Large intestine (tissue), 3 donors: ENCODE measurements at regions not wholly inside any gene's neighbourhood (a gene's known extent, or its start where the extent isn't known, plus 50 kb on each side); places are given as distances from the start of the nearest gene placed in this dataset.

Source experiments
- DNase-seq, 2 donors: peaks; one replicate each; pipeline versions ENCODE4 v3.0.0 to v3.0.0-alpha.2; 2013
- H3K27ac ChIP-seq: one replicate; pipeline ENCODE4 v1.5.1; 2013; ENCODE audit warnings: low read length
- H3K27me3 ChIP-seq: 2 replicates; pipeline ENCODE4 v1.6.1; 2013; ENCODE audit warnings: low read length; ENCODE audit not compliant: control insufficient read depth, insufficient read depth
- H3K36me3 ChIP-seq: 2 replicates; pipeline ENCODE4 v1.6.1; 2013; ENCODE audit warnings: low read length; ENCODE audit not compliant: control insufficient read depth, insufficient read depth
- H3K4me1 ChIP-seq: one replicate; pipeline ENCODE4 v1.6.1; 2013; ENCODE audit warnings: low read length; ENCODE audit not compliant: control insufficient read depth, insufficient read depth
- H3K4me3 ChIP-seq: one replicate; pipeline ENCODE4 v1.5.1; 2013; ENCODE audit warnings: low read length
- H3K9me3 ChIP-seq: one replicate; pipeline ENCODE4 v1.6.1; 2013; ENCODE audit warnings: mild to moderate bottlenecking, low read depth, low read length, moderate library complexity; ENCODE audit not compliant: control insufficient read depth
- WGBS: methylation state at CpG from one replicate; pipeline ENCODE4 v1.1.5; 2013; ENCODE audit warnings: low lambda C conversion rate; ENCODE audit not compliant: insufficient coverage; 5-methylcytosine and 5-hydroxymethylcytosine counted together

DNA sequence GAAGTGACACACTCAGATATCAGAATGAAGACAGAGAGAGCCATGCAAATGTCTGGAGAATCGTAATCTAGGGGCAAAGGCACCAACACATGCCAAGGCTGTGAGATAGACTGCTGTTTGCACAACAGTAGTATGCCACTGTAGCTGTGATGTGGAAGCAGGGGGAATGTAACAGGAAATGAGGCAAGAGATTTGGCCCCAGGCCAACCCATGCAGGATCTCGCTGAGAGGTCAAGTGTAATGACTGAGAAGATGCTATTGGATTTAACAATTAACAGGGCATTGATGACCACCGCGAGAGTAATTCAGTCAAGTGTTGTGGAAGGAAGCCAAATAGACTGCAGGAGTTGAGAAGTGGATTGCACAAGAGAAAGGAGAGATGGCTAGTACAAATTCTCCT is 107.3 kb upstream of the ST6GALNAC5 start:
- peak in 1 of 2 donors; percentile 16 for DNase-seq

DNA sequence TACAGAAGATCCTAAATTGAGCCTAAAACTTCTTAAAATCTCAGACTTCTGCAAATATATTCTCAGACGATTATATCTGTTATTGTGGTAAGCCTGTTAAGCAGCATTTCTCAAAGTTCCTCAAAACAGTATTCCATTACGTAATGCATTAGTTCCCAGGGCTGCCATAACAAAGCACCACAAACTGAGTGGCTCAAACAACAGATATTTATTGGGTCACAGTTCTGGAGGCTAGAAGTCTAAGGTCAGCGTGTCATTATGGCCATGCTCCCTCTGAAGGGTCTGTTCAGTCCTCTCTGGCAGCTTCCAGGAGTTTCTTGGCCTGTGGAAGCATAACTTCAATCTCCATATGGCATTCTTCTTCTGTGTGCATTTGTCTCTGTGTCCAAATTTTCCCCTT is 103.5 kb upstream of the ST6GALNAC5 start:
- no CpG with 5 or more reads among the region's 3 CpGs for WGBS
- no peak for DNase-seq
- no peak overlapping the region for H3K27ac ChIP-seq
- no peak overlapping the region for H3K4me3 ChIP-seq
- no peaks in the 10 kb centered on the region for H3K9me3 ChIP-seq
- no peaks in the 10 kb centered on the region for H3K4me1 ChIP-seq
- H3K36me3 ChIP-seq, result no peaks in the 10 kb centered on the region
- no peaks in the 10 kb centered on the region for H3K27me3 ChIP-seq

More for the DNA sequence above, 107.3 kb upstream of the ST6GALNAC5 start:
- H3K27ac ChIP-seq, result no peak overlapping the region
- no peaks in the 10 kb centered on the region for H3K27me3 ChIP-seq
- H3K9me3 ChIP-seq, result no peaks in the 10 kb centered on the region
- H3K36me3 ChIP-seq, result no peaks in the 10 kb centered on the region
- 67% methylated on average over 2 of the region's 4 CpGs for WGBS
- no peak overlapping the region for H3K4me3 ChIP-seq
- no peaks in the 10 kb centered on the region for H3K4me1 ChIP-seq

DNA sequence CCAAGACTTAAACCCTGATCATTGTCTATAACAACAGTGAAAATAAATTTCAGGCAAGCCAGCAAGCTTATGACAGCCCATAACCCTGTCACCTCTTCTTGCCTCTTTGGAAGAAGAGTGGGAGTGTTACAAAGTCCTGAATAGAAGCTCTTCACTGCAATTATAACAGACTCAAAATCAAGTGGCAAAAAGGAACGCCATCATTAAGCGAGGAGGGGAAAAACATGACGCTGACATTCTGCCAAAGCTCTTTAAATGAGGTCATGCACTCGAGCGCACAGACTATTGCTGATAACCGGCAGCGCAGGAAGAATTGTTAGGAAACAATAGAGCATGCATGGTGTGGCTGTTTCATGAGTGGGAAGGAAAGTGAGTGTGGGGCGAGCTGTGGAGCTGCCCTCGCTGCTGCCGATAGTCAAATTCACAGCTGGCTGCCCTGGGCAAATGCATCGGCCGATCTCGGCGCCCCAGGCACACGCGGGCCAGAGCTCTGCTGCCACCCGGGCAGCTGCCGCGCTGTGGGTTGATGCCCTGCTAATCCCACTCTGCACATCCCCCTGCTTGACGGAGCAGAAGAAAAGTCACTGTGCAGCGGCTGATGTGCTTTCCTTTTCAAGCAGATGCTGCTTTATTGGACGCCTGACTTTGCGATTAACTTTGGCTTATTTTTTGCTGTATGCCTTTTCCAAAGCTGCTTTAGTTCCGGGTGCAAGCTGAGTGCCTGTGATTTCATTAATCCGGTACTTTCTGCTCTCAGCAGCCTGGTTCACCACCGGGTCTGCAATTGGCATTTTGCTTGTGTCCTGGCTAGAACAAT is 102.4 kb upstream of the ST6GALNAC5 start:
- Histone ChIP-seq H3K27me3 (no peaks in the 10 kb centered on the region), H3K4me3 (no peak overlapping the region), H3K9me3 (no peaks in the 10 kb centered on the region), H3K27ac (no peak overlapping the region), H3K36me3 (no peaks in the 10 kb centered on the region), H3K4me1 (no peaks in the 10 kb centered on the region)
- 100% methylated on average over 2 of the region's 26 CpGs for WGBS
- DNase-seq, result no peak

DNA sequence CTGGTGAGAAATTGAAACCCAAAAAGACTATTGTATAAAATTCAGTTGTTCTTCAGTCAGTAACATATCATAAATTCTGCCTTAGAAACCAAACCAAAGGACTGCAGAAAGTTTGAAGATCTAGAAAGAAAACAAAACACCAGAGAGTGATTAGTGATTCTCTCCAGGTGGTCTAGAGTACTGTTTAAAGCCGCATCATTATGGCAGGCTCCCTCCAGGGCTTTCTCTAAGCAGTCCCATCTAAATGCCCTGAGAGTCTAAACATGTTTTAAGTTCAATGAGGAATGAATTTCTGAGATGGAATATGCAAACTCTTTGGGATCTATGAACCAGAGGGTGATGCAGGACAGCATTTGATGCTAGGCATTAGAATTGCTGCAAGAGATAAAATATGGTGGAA is 100.9 kb upstream of the ST6GALNAC5 start:
- Histone ChIP-seq H3K36me3 (no peaks in the 10 kb centered on the region), H3K27ac (no peak overlapping the region), H3K4me1 (no peaks in the 10 kb centered on the region), H3K9me3 (no peaks in the 10 kb centered on the region), H3K4me3 (no peak overlapping the region), H3K27me3 (no peaks in the 10 kb centered on the region)
- DNase-seq, result no peak
- no CpG with 5 or more reads among the region's 1 CpG for WGBS

DNA sequence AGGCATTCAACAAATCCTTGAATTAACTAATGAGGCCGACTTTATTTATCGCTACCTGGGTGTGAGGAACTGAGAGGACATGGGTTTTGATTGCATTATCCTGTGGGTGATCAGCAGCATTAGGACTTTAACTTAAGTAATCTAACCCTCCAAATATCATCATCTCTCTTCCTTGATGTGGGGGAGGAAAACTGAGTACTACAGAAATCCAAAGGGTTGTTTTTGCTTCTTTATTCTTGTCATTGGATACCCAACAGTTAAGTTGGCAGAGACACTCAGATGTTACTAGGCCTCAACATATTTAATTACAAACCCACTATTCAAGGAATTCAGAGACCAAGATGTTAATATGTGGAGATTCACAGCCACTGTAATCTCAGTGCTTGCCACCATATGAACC is 97.4 kb upstream of the ST6GALNAC5 start:
- no peak overlapping the region for H3K4me3 ChIP-seq
- no peak overlapping the region for H3K27ac ChIP-seq
- H3K9me3 ChIP-seq, result no peaks in the 10 kb centered on the region
- no peak for DNase-seq
- H3K27me3 ChIP-seq, result no peaks in the 10 kb centered on the region
- no CpG with 5 or more reads among the region's 2 CpGs for WGBS
- H3K36me3 ChIP-seq, result no peaks in the 10 kb centered on the region
- no peaks in the 10 kb centered on the region for H3K4me1 ChIP-seq

DNA sequence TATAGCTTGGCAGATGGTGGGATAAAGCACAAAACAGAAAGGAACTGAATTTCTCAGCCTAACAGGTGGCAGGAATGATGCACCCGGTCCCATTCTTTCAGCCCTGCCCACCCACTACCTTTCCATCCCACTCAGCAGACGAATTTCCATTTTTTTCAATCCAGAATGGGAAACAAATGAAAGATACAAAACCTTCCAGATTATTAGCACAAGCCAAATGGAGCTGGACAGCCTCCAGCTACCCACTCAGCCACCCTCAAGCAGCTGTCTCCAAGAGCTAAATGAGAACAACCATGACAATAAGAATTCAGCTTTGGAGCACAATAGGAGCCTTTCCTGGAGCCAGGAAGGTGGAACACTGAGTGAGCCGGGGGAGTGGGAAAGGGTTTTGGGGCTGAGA is 96.3 kb upstream of the ST6GALNAC5 start:
- Histone ChIP-seq H3K4me1 (no peaks in the 10 kb centered on the region), H3K36me3 (no peaks in the 10 kb centered on the region), H3K4me3 (no peak overlapping the region), H3K9me3 (no peaks in the 10 kb centered on the region), H3K27me3 (no peaks in the 10 kb centered on the region), H3K27ac (no peak overlapping the region)
- no peak for DNase-seq
- 0% methylated on average over 1 of the region's 3 CpGs for WGBS

DNA sequence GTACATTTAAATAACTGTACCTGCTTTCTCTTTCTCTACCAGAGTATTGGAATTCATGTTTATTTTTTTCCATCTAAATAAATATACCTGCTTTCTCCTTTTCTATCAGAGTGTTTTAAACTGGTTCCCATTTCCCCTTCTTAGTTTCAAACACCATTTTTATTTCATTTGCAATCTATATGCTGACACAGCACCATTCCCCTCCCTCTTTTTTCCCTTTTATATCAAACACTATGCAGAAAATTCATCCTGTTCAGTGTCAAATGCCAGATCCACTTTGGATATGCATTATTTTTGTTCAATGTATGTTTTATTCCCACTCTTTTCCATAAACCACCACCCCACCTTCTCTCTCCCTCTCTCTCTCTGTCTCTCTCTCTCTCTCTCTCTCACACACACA is 85.8 kb upstream of the ST6GALNAC5 start:
- H3K27me3 ChIP-seq, result no peaks in the 10 kb centered on the region
- H3K9me3 ChIP-seq, result no peaks in the 10 kb centered on the region
- H3K36me3 ChIP-seq, result no peaks in the 10 kb centered on the region
- DNase-seq, result no peak
- no peaks in the 10 kb centered on the region for H3K4me1 ChIP-seq
- no peak overlapping the region for H3K27ac ChIP-seq
- H3K4me3 ChIP-seq, result no peak overlapping the region

DNA sequence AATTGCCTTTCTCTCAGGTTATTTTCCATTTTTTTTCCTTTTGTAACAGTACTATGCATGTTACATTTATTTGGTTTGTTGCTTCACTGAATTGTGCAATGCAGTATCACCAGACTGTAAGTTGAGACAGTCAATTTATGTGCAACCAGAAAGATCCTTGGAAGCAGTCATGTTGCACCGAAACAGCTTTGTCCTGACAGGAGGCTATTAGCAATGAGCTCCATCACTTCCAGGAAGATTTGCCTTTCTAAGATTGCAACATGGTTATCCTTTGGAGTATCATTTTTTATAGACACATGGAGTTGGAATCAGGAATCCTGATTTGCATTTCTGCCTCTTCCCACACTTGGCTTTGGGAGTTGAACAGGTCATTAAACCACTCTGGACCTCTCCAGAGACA is 84.5 kb upstream of the ST6GALNAC5 start:
- H3K4me1 ChIP-seq, result no peaks in the 10 kb centered on the region
- H3K9me3 ChIP-seq, result no peaks in the 10 kb centered on the region
- H3K4me3 ChIP-seq, result no peak overlapping the region
- H3K27ac ChIP-seq, result no peak overlapping the region
- H3K27me3 ChIP-seq, result no peaks in the 10 kb centered on the region
- DNase-seq, result no peak
- WGBS, result no CpG with 5 or more reads among the region's 1 CpG
- no peaks in the 10 kb centered on the region for H3K36me3 ChIP-seq

DNA sequence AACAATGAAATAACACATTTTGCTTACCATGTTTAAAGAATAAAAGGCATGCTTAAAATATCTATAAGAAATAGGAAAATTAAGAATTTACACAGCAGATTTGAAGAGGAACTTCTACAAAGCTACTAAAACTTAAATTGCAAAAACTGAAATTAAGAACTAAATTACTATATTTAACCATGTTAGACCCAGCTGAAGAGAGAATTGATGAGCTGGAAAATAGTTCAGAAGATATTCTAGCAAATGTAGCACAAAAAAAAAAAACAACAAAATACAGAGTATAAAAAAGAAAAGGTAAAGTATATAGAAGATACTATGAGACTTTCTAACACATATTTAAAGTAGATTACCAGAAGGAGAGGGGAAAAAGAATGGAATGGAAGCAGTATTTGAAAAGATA is 82.8 kb upstream of the ST6GALNAC5 start:
- DNase-seq, result no peak
- no peaks in the 10 kb centered on the region for H3K27me3 ChIP-seq
- no peaks in the 10 kb centered on the region for H3K36me3 ChIP-seq

DNA sequence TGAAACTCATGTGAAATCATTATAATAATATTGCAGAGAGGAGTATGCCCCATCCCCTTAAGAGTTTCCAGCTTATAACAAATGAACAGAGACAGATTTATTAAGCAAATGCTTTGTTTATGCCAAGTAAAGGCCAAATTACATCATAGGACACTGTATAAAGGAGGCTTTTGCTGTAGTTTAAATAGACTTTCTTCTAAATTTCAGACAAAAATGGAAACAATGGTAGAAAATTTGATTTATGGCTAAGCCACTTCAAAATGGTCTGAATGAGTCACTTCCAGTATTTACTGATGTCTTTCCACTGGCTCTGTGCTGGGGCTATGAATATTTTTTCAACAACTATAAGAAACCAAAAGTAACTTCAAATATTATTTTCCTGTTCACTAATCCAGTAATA is 81.1 kb upstream of the ST6GALNAC5 start:
- Histone ChIP-seq H3K27ac (no peak overlapping the region), H3K4me1 (no peaks in the 10 kb centered on the region), H3K4me3 (no peak overlapping the region), H3K27me3 (no peaks in the 10 kb centered on the region), H3K36me3 (no peaks in the 10 kb centered on the region), H3K9me3 (no peaks in the 10 kb centered on the region)
- DNase-seq, result no peak

More for the DNA sequence above, 82.8 kb upstream of the ST6GALNAC5 start:
- Histone ChIP-seq H3K4me1 (no peaks in the 10 kb centered on the region), H3K27ac (no peak overlapping the region), H3K4me3 (no peak overlapping the region), H3K9me3 (no peaks in the 10 kb centered on the region)

DNA sequence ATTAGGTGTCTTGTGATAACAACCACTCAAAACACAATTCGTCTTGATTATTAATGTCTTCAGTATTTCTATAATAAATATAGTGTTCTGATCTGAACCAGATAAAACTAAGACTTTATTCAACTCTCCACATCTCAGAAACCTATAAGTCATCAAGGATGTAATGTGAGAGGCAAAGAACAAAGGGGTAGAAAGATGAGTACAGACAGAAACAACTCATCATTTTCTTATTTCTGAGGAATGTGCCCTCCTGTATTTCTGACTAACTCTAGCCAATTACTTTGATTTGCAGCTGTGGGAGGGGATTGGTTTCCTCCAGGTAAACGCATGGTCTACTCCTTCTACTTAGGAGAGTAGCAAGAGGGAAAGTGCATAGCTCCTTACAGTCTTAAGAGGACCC is 73.7 kb upstream of the ST6GALNAC5 start:
- 80% methylated on average over 1 of the region's 2 CpGs for WGBS
- Histone ChIP-seq H3K4me1 (no peaks in the 10 kb centered on the region), H3K4me3 (no peak overlapping the region), H3K9me3 (no peaks in the 10 kb centered on the region), H3K27ac (no peak overlapping the region), H3K27me3 (no peaks in the 10 kb centered on the region), H3K36me3 (no peaks in the 10 kb centered on the region)
- DNase-seq, result no peak
